ENCODE measurements at regions not wholly inside any gene's neighbourhood (a gene's known extent, or its start where the extent isn't known, plus 50 kb on each side); places are given as distances from the start of the nearest gene placed in this dataset.

DNA sequence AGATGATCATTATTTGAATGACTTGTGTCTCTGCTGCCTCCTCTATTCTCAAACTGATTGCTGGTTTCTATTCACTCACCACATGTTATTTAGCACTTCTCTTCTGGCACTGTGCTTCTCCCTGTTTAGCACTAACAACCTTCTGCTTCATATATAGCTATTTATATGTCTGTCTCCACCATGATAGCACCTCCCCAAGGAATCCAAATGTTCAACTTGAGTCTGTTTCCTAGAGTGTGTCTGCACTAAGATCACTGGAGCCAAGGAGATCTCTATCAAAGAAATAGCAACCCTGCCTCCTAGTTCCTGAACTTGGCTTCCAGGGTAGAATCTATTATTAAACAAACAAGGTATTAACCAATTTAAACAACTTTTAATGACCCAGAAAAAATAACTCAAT is 104.5 kb downstream of the CYP26A1 start:
- no peak for DNase-seq

GRCh38 chr10:93180482-93180931 is 106.8 kb downstream of the CYP26A1 start:
- no peak for DNase-seq

- DNase-seq, result no peak
Observed at GRCh38 chr10:93181271-93182048, 107.8 kb downstream of the CYP26A1 start.

DNA sequence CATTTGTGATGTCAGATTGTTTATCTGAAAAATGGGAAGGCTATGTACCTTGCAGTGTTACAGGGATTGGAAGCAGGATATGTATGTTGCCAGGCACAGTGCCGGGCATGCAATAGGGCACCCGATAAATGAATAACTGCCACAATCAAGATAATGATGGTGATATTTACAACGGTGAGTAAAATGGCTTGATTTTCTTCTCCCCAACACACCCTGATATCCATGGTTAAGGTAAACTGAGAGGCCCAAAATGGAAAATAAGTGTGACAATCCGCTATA is 108.3 kb downstream of the CYP26A1 start:
- DNase-seq, result no peak

- DNase-seq, result no peak
Observed at GRCh38 chr10:93182790-93183189, 109.1 kb downstream of the CYP26A1 start.

GRCh38 chr10:93186653-93187052 is 113.0 kb downstream of the CYP26A1 start:
- no peak for DNase-seq

DNA sequence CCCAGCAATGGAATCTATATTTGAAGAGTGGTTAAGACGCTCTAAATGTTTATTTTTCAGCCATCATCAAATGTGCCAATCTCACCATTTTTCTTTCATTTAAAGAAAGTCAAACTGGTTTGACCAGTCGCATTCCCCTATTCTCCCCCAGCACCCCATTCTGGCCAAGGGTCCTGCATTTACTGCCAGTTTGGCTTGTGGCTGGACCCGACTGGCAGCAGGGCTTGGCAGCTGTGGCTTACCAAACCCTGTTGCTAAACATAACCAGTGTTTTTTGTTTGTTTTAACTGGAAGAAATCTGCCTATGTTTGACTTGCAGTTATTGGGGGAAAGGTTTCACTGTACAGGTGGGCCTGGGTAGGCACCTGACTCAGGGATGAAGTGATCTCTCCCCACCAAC is 116.3 kb downstream of the CYP26A1 start:
- DNase-seq, result no peak

DNA sequence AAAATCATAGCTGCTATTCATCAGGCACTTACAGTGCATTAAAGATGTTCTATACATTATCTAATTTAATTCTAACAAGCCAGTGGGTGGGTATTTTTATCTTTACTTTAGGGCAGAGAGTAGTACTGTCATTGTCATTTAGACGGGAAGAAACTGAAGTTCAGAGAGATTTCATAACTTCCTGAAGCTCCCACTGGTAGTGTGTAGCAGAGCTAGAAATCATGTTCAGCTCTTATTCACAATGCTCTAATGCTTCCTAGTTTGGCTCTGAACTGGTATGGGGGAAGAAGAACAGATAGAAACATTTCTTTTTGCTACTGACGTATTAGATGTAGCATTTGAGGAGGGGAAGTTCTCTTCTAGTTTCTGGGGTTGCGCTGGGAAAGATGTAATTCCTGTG is 116.7 kb downstream of the CYP26A1 start:
- no peak for DNase-seq

GRCh38 chr10:93193906-93194305 is 120.2 kb downstream of the CYP26A1 start:
- no peak for DNase-seq

- no peak for DNase-seq
Observed at GRCh38 chr10:93198401-93199131, 124.9 kb downstream of the CYP26A1 start.

- peak in 30 of 56 donors; percentile 3 to 43 (median 9) for DNase-seq
Observed at GRCh38 chr10:93199191-93199751, 125.6 kb downstream of the CYP26A1 start.

DNA sequence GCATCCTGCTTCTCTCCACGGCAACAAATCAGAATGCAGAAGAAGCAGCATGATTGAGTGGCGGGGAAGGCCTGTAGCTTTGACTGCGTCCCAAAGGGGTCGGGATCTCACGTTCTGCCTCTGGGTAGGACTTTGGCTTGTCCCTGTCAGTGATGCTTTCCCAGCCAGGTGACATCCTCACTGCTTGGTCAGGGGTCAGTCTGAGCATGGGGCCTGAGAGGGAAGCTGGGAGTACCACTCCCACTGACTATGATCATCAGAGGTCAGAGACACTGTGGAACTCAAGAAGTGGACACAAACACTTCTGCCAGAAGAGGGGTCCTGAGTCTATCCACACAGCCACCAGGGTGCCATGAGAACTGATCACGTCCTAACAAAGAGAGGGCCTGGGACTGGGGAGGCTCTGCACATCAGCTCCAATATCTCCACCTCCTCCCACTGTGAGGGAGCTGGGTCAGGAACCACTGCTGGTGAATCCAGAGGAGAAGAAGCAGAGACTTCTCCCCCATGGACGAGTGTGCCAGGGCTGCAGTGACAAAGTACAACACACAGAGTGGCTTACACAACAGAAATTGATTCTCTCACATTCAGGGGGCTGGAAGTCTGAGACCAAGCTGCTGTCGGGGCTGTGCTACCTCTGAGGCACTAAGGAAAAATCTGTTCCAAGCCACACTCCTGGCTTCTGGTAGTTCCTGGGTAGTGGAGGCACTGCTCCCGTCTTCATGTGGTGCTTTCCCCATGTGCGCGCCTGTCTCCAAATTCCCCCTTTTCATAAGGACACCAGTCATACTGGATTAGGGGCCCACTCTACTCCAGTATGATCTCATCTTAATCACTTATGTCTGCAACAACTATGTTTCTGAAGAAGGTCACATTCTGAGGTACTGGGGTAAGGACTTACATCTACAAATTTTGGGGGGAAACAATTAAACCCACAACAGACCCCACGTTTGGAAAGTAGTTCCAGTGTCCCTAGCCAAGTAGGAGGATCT is 131.1 kb downstream of the CYP26A1 start:
- no peak for DNase-seq

- DNase-seq, result no peak
Observed at GRCh38 chr10:93206652-93207051, 133.0 kb downstream of the CYP26A1 start.

GRCh38 chr10:93208717-93209464 is 135.2 kb downstream of the CYP26A1 start:
- no peak for DNase-seq

- no peak for DNase-seq
Observed at GRCh38 chr10:93211991-93212390, 138.3 kb downstream of the CYP26A1 start.

DNA sequence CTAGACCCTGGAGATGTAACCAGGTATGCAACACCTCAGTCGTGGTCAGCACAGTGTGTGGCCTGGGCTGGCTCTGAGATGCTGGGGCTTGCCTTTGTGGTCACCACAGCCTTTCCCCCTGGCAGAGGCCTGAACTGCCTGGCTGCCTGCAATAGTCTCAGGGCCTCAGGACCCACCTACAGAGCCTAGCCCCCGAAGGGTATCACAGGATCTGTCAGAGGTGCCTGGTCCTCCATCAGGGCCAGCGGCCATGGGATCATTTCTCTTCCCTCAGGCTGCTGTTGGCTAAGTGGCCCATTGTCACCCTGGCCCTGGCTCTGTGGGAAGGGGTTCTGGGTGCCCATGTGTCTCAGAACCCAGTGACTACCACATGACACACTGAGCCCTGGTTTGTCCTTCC is 141.6 kb downstream of the CYP26A1 start:
- DNase-seq, result no peak

- no peak for DNase-seq
Observed at GRCh38 chr10:93216341-93216985, 142.8 kb downstream of the CYP26A1 start.

DNA sequence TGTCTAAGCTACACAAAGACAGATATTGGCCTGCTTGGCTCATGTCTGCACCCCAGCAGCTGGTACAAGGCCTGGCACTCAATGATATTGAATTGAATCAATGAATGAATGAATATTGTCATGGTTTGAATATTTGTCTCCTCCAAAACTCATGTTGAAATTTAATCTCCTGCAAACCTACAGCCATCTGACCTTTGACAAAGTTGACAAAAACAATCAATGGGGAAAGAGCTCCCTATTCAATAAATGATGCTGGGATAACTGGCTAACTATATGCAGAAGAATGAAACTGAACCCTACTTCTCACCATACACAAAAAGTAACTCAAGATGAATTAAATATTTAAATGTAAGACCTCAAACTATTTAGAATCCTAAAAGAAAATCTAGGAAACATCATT is 144.7 kb downstream of the CYP26A1 start:
- DNase-seq, result no peak

DNA sequence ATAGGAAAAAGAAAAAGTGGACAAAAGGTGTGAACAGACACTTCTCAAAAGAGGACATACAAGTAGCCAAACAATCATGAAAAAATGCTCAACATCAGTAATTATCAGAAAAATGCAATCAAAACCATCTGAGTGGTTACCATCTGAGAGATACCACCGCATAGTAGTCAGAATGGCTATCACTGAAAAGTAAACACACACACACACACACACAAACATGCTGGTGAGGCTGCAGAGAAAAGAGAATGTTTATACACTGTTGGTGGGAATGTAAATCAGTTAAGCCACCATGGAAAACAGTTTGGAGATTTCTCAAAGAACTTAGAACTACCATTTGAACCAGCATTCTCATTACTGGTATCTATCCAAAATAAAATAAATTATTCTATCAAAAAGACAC is 145.7 kb downstream of the CYP26A1 start:
- no peak for DNase-seq

Measured in nucleus accumbens (tissue), 56 donors.